GM18498 (cell line): ENCODE measurements at regions not wholly inside any gene's neighbourhood (a gene's known extent, or its start where the extent isn't known, plus 50 kb on each side); places are given as distances from the start of the nearest gene placed in this dataset.

Experiments used
- ATAC-seq: cut with Tn5 transposase; IDR thresholded peaks from one replicate; pipeline ENCODE4 v1.9.1; 2021; ENCODE audit warnings: mild to moderate bottlenecking, moderate library complexity; ENCODE audit not compliant: unreplicated experiment

- ATAC-seq, result no peak
Observed at GRCh38 chr5:125564317-125564975, 818.0 kb upstream of the ZNF608 start.

GRCh38 chr5:125574491-125575044 lies 828.1 kb upstream of the ZNF608 start:
- no peak for ATAC-seq

GRCh38 chr5:125575171-125575890 lies 828.9 kb upstream of the ZNF608 start:
- ATAC-seq, result no peak

- ATAC-seq, result no peak
Observed at GRCh38 chr5:125575891-125576505, 829.6 kb upstream of the ZNF608 start.

- no peak for ATAC-seq
Observed at GRCh38 chr5:125576822-125577221, 830.4 kb upstream of the ZNF608 start.

- ATAC-seq, result no peak
Observed at GRCh38 chr5:125578551-125578950, 832.1 kb upstream of the ZNF608 start.

- no peak for ATAC-seq
Observed at GRCh38 chr5:125579182-125579581, 832.7 kb upstream of the ZNF608 start.

GRCh38 chr5:125581311-125581710 lies 834.9 kb upstream of the ZNF608 start:
- no peak for ATAC-seq

GRCh38 chr5:125582352-125582751 lies 835.9 kb upstream of the ZNF608 start:
- no peak for ATAC-seq

GRCh38 chr5:125583321-125584139 lies 837.1 kb upstream of the ZNF608 start:
- no peak for ATAC-seq

- no peak for ATAC-seq
Observed at GRCh38 chr5:125584140-125584520, 837.7 kb upstream of the ZNF608 start.

- no peak for ATAC-seq
Observed at GRCh38 chr5:125587631-125588030, 835.6 kb upstream of the GRAMD2B start.

- ATAC-seq, result no peak
Observed at GRCh38 chr5:125592856-125593255, 830.4 kb upstream of the GRAMD2B start.

GRCh38 chr5:125595095-125595494 lies 828.1 kb upstream of the GRAMD2B start:
- ATAC-seq, result no peak

GRCh38 chr5:125595845-125596244 lies 827.4 kb upstream of the GRAMD2B start:
- ATAC-seq, result no peak

GRCh38 chr5:125597338-125597737 lies 825.9 kb upstream of the GRAMD2B start:
- ATAC-seq, result no peak

- ATAC-seq, result no peak
Observed at GRCh38 chr5:125600559-125600958, 822.6 kb upstream of the GRAMD2B start.

GRCh38 chr5:125602184-125602583 lies 821.0 kb upstream of the GRAMD2B start:
- no peak for ATAC-seq

- no peak for ATAC-seq
Observed at GRCh38 chr5:125603321-125603720, 819.9 kb upstream of the GRAMD2B start.

- no peak for ATAC-seq
Observed at GRCh38 chr5:125604104-125604503, 819.1 kb upstream of the GRAMD2B start.

- ATAC-seq, result no peak
Observed at GRCh38 chr5:125607018-125607417, 816.2 kb upstream of the GRAMD2B start.
